ENCODE measurements at regions not wholly inside any gene's neighbourhood (a gene's known extent, or its start where the extent isn't known, plus 50 kb on each side); places are given as distances from the start of the nearest gene placed in this dataset.

DNA sequence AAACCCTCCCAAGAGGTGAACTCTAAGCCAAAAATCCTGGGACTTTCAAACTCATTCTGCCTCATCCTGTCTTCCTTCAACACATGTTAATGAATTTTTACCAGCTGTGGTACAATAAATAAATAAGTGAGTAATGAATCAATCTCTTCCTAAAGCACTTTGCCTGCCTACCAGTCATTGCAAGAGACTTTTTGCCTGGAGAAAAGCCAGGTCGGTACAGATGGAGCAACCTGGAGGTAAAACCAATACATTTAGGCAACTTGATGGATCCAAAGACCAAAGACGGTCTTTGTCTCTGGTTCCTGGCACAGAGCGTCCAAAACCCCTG is 324.2 kb downstream of the PMP22 start:
- TF ChIP-seq, protein P1, sequence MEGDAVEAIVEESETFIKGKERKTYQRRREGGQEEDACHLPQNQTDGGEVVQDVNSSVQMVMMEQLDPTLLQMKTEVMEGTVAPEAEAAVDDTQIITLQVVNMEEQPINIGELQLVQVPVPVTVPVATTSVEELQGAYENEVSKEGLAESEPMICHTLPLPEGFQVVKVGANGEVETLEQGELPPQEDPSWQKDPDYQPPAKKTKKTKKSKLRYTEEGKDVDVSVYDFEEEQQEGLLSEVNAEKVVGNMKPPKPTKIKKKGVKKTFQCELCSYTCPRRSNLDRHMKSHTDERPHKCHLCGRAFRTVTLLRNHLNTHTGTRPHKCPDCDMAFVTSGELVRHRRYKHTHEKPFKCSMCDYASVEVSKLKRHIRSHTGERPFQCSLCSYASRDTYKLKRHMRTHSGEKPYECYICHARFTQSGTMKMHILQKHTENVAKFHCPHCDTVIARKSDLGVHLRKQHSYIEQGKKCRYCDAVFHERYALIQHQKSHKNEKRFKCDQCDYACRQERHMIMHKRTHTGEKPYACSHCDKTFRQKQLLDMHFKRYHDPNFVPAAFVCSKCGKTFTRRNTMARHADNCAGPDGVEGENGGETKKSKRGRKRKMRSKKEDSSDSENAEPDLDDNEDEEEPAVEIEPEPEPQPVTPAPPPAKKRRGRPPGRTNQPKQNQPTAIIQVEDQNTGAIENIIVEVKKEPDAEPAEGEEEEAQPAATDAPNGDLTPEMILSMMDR (IDR thresholded peaks at IDR 0.05 in 2 of 3, conservative IDR thresholded peaks at IDR 0.05 in 1 of 3; ENCODE audit: borderline replicate concordance in 1 of 3, insufficient read depth in 1 of 3, low read depth in 2 of 3, low read length in 2 of 3), result no peak
- TF ChIP-seq POLR2A (IDR thresholded peaks at IDR 0.05; ENCODE audit: borderline replicate concordance, extremely low read depth, insufficient read depth, insufficient read length) (no peak), ZNF274 (IDR thresholded peaks at IDR 0.05; ENCODE audit: low read depth, low read length) (no peak), POLR2AphosphoS5 (IDR thresholded peaks at IDR 0.05; ENCODE audit: low read depth, low read length) (no peak), FOSL1 (IDR thresholded peaks at IDR 0.05; ENCODE audit: low read depth) (no peak), EZH2 (IDR thresholded peaks at IDR 0.05) (no peak), ZFX (IDR thresholded peaks at IDR 0.05) (no peak), EZH2phosphoT487 (IDR thresholded peaks at IDR 0.05; ENCODE audit: borderline replicate concordance) (no peak), CBX3 (IDR thresholded peaks at IDR 0.05; ENCODE audit: low read depth) (no peak), EGR1 (IDR thresholded peaks at IDR 0.05; ENCODE audit: low read depth) (no peak), SIN3A (IDR thresholded peaks at IDR 0.05; ENCODE audit: low read depth) (no peak), SP1 (IDR thresholded peaks at IDR 0.05; ENCODE audit: low read depth) (no peak)
- TF ChIP-seq, protein P2, sequence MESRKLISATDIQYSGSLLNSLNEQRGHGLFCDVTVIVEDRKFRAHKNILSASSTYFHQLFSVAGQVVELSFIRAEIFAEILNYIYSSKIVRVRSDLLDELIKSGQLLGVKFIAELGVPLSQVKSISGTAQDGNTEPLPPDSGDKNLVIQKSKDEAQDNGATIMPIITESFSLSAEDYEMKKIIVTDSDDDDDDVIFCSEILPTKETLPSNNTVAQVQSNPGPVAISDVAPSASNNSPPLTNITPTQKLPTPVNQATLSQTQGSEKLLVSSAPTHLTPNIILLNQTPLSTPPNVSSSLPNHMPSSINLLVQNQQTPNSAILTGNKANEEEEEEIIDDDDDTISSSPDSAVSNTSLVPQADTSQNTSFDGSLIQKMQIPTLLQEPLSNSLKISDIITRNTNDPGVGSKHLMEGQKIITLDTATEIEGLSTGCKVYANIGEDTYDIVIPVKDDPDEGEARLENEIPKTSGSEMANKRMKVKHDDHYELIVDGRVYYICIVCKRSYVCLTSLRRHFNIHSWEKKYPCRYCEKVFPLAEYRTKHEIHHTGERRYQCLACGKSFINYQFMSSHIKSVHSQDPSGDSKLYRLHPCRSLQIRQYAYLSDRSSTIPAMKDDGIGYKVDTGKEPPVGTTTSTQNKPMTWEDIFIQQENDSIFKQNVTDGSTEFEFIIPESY (IDR thresholded peaks at IDR 0.05; ENCODE audit: extremely low read depth, insufficient replicate concordance, low read length), result no peak
- TF ChIP-seq, protein P3, sequence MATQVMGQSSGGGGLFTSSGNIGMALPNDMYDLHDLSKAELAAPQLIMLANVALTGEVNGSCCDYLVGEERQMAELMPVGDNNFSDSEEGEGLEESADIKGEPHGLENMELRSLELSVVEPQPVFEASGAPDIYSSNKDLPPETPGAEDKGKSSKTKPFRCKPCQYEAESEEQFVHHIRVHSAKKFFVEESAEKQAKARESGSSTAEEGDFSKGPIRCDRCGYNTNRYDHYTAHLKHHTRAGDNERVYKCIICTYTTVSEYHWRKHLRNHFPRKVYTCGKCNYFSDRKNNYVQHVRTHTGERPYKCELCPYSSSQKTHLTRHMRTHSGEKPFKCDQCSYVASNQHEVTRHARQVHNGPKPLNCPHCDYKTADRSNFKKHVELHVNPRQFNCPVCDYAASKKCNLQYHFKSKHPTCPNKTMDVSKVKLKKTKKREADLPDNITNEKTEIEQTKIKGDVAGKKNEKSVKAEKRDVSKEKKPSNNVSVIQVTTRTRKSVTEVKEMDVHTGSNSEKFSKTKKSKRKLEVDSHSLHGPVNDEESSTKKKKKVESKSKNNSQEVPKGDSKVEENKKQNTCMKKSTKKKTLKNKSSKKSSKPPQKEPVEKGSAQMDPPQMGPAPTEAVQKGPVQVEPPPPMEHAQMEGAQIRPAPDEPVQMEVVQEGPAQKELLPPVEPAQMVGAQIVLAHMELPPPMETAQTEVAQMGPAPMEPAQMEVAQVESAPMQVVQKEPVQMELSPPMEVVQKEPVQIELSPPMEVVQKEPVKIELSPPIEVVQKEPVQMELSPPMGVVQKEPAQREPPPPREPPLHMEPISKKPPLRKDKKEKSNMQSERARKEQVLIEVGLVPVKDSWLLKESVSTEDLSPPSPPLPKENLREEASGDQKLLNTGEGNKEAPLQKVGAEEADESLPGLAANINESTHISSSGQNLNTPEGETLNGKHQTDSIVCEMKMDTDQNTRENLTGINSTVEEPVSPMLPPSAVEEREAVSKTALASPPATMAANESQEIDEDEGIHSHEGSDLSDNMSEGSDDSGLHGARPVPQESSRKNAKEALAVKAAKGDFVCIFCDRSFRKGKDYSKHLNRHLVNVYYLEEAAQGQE (IDR thresholded peaks at IDR 0.05; ENCODE audit: low read depth), result no peak
